Endothelial cell (in vitro differentiated cells): ENCODE measurements at regions not wholly inside any gene's neighbourhood (a gene's known extent, or its start where the extent isn't known, plus 50 kb on each side); places are given as distances from the start of the nearest gene placed in this dataset.

Source experiments
- DNase-seq: peaks from one replicate; pipeline ENCODE4 v3.0.0; 2021; ENCODE audit warnings: low spot score
- H3K27ac Mint-ChIP-seq: one replicate; pipeline ENCODE4 v1.8.0; 2021; ENCODE audit warnings: mixed read lengths, inconsistent platforms; ENCODE audit not compliant: unreplicated experiment
- H3K27me3 Mint-ChIP-seq: one replicate; pipeline ENCODE4 v1.8.0; 2021; ENCODE audit warnings: mild to moderate bottlenecking, moderate library complexity, mixed read lengths, inconsistent platforms; ENCODE audit not compliant: unreplicated experiment
- H3K36me3 Mint-ChIP-seq: one replicate; pipeline ENCODE4 v1.8.0; 2021; ENCODE audit warnings: mild to moderate bottlenecking, low read depth, mixed read lengths, inconsistent platforms; ENCODE audit not compliant: unreplicated experiment
- H3K4me1 Mint-ChIP-seq: one replicate; pipeline ENCODE4 v1.8.0; 2021; ENCODE audit warnings: mild to moderate bottlenecking, mixed read lengths, inconsistent platforms; ENCODE audit not compliant: unreplicated experiment
- H3K4me3 Mint-ChIP-seq: one replicate; pipeline ENCODE4 v1.8.0; 2021; ENCODE audit warnings: mild to moderate bottlenecking, mixed read lengths, inconsistent platforms; ENCODE audit not compliant: unreplicated experiment
- H3K9me3 Mint-ChIP-seq: one replicate; pipeline ENCODE4 v1.8.0; 2021; ENCODE audit warnings: mixed read lengths, inconsistent platforms; ENCODE audit not compliant: unreplicated experiment
- TF ChIP-seq, protein P1 (sequence below): fragments of 200-600 bp; sonication (generic); IDR thresholded peaks from one replicate; pipeline ENCODE4 v1.5.0; 2021; ENCODE audit warnings: antibody characterized with exemption; ENCODE audit not compliant: unreplicated experiment

DNA sequence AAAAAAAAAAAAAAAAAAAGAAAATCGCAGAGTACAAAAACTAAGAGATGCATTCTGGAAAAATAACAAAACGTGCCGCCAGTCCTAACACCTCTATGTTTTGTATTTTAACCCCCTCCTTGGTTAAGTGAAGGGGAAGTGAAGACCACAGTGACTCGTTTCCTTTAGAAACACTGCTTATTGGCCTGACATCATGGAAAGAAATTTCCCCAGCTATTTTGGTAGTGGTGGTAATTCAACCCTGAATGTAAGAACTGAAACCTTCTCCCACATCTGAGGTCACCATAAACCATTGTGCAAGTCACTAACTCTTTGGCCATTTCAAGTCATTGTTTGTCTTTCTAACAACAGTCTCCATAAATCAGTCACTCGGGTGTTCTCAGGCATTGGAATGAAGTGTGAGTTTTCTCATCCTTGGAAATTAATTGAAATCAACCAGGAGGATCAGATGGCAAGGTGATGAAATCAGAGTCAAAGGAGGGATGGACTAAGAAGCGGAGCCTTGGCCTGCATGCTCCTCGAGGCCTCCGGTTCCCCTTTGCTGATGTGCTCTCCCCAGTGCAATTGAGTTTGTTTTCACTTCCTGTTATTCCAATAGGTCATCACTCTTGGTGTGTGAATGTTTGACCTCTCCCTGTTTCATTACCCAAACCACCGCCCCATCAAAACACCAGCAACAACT, 443.9 kb downstream of the FGF9 start:
- Mint-ChIP-seq H3K36me3 (no peaks in the 10 kb centered on the region), H3K9me3 (no peaks in the 10 kb centered on the region), H3K27me3 (no peaks in the 10 kb centered on the region), H3K4me1 (peaks cover 5% of the 10 kb centered on the region), H3K27ac (no peak overlapping the region), H3K4me3 (no peak overlapping the region)
- TF ChIP-seq, protein P1, sequence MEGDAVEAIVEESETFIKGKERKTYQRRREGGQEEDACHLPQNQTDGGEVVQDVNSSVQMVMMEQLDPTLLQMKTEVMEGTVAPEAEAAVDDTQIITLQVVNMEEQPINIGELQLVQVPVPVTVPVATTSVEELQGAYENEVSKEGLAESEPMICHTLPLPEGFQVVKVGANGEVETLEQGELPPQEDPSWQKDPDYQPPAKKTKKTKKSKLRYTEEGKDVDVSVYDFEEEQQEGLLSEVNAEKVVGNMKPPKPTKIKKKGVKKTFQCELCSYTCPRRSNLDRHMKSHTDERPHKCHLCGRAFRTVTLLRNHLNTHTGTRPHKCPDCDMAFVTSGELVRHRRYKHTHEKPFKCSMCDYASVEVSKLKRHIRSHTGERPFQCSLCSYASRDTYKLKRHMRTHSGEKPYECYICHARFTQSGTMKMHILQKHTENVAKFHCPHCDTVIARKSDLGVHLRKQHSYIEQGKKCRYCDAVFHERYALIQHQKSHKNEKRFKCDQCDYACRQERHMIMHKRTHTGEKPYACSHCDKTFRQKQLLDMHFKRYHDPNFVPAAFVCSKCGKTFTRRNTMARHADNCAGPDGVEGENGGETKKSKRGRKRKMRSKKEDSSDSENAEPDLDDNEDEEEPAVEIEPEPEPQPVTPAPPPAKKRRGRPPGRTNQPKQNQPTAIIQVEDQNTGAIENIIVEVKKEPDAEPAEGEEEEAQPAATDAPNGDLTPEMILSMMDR, result no peak
- DNase-seq, result no peak

DNA sequence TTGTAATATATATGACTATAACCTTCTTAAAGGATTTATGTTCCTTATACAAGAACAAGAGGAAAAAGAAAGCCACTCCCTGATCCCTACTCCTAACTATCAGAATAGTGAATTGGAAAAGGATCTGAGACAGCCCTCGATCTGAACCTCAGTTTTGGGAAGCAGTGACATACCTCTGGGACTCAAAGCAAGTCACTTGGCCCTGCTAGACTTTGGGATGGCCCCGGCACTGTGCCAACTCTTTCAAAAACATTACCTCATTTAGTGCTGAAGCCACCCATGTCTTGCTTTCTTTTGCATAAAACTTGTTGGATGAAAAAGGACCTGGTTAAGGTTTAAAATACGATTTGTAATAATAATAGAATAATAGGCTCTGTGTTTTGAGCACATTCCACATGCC, 447.3 kb downstream of the FGF9 start:
- TF ChIP-seq, protein P1, result no peak
- H3K27me3 Mint-ChIP-seq, result peaks cover 2% of the 10 kb centered on the region
- no peak overlapping the region for H3K27ac Mint-ChIP-seq
- H3K36me3 Mint-ChIP-seq, result no peaks in the 10 kb centered on the region
- no peak for DNase-seq
- H3K9me3 Mint-ChIP-seq, result no peaks in the 10 kb centered on the region
- H3K4me1 Mint-ChIP-seq, result peaks cover 5% of the 10 kb centered on the region
- no peak overlapping the region for H3K4me3 Mint-ChIP-seq

DNA sequence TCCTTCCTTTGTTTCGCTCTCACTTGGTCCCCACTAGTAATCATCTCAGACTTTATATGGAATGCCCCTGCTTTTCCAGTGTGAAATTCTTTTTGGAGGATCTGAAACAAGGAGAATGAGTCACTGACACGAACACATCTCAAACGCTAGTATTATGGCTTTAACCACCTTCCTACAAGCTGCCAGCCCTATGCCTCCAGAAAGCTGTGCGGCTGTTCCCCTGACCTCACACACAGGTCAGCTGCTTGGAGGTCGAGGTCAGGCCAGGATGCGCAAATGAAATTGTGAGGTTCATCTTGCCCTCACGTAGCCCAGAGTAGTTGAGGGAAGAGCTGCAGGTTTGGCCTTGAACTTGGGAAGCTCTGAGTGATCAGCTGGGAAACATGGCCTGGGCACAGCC, 449.8 kb downstream of the FGF9 start:
- H3K27ac Mint-ChIP-seq, result no peak overlapping the region
- no peaks in the 10 kb centered on the region for H3K4me1 Mint-ChIP-seq
- H3K27me3 Mint-ChIP-seq, result peaks cover 2% of the 10 kb centered on the region
- DNase-seq, result no peak
- no peak overlapping the region for H3K4me3 Mint-ChIP-seq
- TF ChIP-seq, protein P1, result no peak
- H3K9me3 Mint-ChIP-seq, result no peaks in the 10 kb centered on the region
- H3K36me3 Mint-ChIP-seq, result no peaks in the 10 kb centered on the region

DNA sequence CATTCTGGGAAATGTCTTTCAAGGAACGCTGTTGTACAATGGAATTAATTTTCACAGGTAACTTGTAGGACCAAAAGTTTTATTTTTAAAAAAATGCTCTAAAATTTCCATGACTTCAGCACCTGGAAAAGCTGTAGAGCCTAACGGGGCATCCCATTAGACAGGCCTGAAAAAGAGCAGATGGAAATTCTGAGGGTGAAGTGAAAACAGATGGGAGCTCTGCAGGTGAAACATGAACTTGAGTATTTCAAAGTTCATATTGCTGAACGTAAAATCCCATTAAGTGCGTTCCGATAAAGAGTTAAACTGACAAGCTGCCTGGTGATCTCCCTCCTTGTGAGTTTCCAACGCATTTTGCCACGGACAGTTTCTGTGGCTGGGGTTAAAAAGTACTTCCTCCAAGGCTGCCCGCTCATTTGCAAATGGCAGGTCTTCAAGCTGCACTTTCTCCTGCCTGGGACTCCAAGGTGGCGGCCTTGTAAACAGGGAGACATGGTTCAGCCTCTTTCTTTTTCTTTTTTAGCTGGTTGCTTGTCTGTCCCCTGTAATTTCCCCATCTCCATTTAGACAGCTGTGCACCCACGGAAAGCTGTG, 450.4 kb downstream of the FGF9 start:
- H3K27ac Mint-ChIP-seq, result no peak overlapping the region
- H3K4me1 Mint-ChIP-seq, result no peaks in the 10 kb centered on the region
- H3K27me3 Mint-ChIP-seq, result peaks cover 2% of the 10 kb centered on the region

More for the DNA sequence above, 450.4 kb downstream of the FGF9 start:
- Mint-ChIP-seq H3K36me3 (no peaks in the 10 kb centered on the region), H3K4me3 (no peak overlapping the region), H3K9me3 (no peaks in the 10 kb centered on the region)
- no peak for DNase-seq
- TF ChIP-seq, protein P1, result no peak
